Adrenal gland (tissue), 9 donors: ENCODE measurements at regions not wholly inside any gene's neighbourhood (a gene's known extent, or its start where the extent isn't known, plus 50 kb on each side); places are given as distances from the start of the nearest gene placed in this dataset.

ENCODE experiments used
- DNase-seq, 7 donors: peaks; one replicate each; pipeline ENCODE4 v3.0.0-alpha.2; 2019 to 2020
- H3K27ac ChIP-seq, 5 donors: fragments of 200-600 bp; sonication (generic) in 4 of 5; 1 replicate in 3 of 5; 2 replicates in 2 of 5; pipeline versions ENCODE4 v1.5.1 to v1.8.0; 2016 to 2020; ENCODE audit warnings: mild to moderate bottlenecking in 1 of 5
- H3K27me3 ChIP-seq: fragments of 200-600 bp; 2 replicates; pipeline ENCODE4 v1.8.0; 2021
- H3K36me3 ChIP-seq, 2 donors: fragments of 200-600 bp; replicated peaks in 1 of 2; 1 replicate in 1 of 2; 2 replicates in 1 of 2; pipeline versions ENCODE4 v1.5.1 to v1.8.0; 2018 to 2022
- H3K4me1 ChIP-seq, 2 donors: fragments of 200-600 bp; replicated peaks in 1 of 2; 1 replicate in 1 of 2; 2 replicates in 1 of 2; pipeline versions ENCODE4 v1.5.1 to v1.8.0; 2018 to 2021
- H3K4me3 ChIP-seq, 4 donors: fragments of 200-600 bp; sonication (generic) in 3 of 4; one replicate each; pipeline ENCODE4 v1.5.1; 2016 to 2018
- H3K9me3 ChIP-seq, 3 donors: fragments of 200-600 bp; sonication (generic) in 1 of 3; replicated peaks in 1 of 3; 1 replicate in 2 of 3; 2 replicates in 1 of 3; pipeline versions ENCODE4 v1.5.1 to v1.8.0; 2016 to 2021
- CTCF ChIP-seq, 6 experiments: fragments of 450-650 bp in 4 of 6; fragments of 200-600 bp in 2 of 6; sonication (generic) in 1 of 6; IDR thresholded peaks; 1 replicate in 5 of 6; 2 replicates in 1 of 6; pipeline versions ENCODE4 v1.5.1 to v1.8.0; 2016 to 2021; ENCODE audit warnings: antibody characterized with exemption in 6 of 6, mild to moderate bottlenecking in 2 of 6, moderate library complexity in 1 of 6
- POLR2A ChIP-seq, 2 donors: fragments of 450-650 bp; IDR thresholded peaks; one replicate each; pipeline ENCODE4 v1.6.1; 2017; ENCODE audit warnings: antibody characterized with exemption in 2 of 2, mild to moderate bottlenecking in 2 of 2, moderate library complexity in 1 of 2
- WGBS, 4 donors: extraction: QIAGEN DNeasy Blood & Tissue Kit in 2 of 4; methylation state at CpG; one replicate each; pipeline versions ENCODE4 v1.1.5 to v1.1.7; 2013 to 2017; 5-methylcytosine and 5-hydroxymethylcytosine counted together
- intact Hi-C, 2 donors: fragments of 100-400 bp; cut with DNase I; formaldehyde crosslinking; loops; one replicate each; pipeline versions ENCODE4 v1.14.1 to v1.15.0; 2022 to 2023
- microRNA counts, 2 donors: library from miRNA; unstranded; fragments of <30 nt; microRNA quantifications; one replicate each; lab custom pipeline; 2016
- microRNA-seq, 3 donors: library from miRNA; unstranded; fragments of <30 nt; microRNA quantifications; one replicate each; pipeline ENCODE4, GENCODE V29; 2017 to 2020
- small RNA-seq, 2 donors: library from RNA; depleted of rRNA; stranded (forward); fragments of <200 nt; gene quantifications; one replicate each; pipeline ENCODE3, GENCODE V24; 2016
- donor health status: healthy with polysubstance abuse.
- donor health status: Bipolar disorder and iron deficiency.
- donor health status: DM: yes; HTN: yes; CAD: no.
- donor health status: DM: no; HTN: no; CAD: no.
- donor health status: DM: no; HTN: no; CAD: no.

GRCh38 chr15:79140846-79141570 is 50.4 kb upstream of the RASGRF1 start:
- H3K36me3 ChIP-seq: no peaks in the 10 kb centered on the region
- no peak for DNase-seq
- H3K4me3 ChIP-seq: no peak overlapping the region
- H3K9me3 ChIP-seq: no peaks in the 10 kb centered on the region
- 44 to 77% (median 46%) methylated on average over 1 of the region's 1 CpG for WGBS, 4 donors
- H3K27ac ChIP-seq: no peak overlapping the region
- intact Hi-C loops: no loop called here
- H3K4me1 ChIP-seq: no peaks in the 10 kb centered on the region
- TF ChIP-seq CTCF (IDR thresholded peaks at IDR 0.05) (no peak), POLR2A (IDR thresholded peaks at IDR 0.05) (no peak)
- no peaks in the 10 kb centered on the region for H3K27me3 ChIP-seq

MicroRNAs encoded in the stretch of these regions (microRNA counts, 767-probe panel; counts per million panel counts)
- 0 counts per million in 2 donors for microRNA hsa-miR-184 (lab: Ali Mortazavi, UCI)

Small RNAs in the stretch of these regions (microRNA-seq; reads per million reads assigned to microRNA genes)
- gene MIR184: 2.3 to 6.1 (median 5.4) reads per million in 3 donors

Small RNAs in the stretch of these regions (small RNA-seq; reads per million reads assigned to genes)
- 1.1 to 2.3 reads per million in 2 donors for gene MIR184
